ENCODE measurements at regions not wholly inside any gene's neighbourhood (a gene's known extent, or its start where the extent isn't known, plus 50 kb on each side); places are given as distances from the start of the nearest gene placed in this dataset.

- TF ChIP-seq RAD21 (IDR thresholded peaks at IDR 0.05; ENCODE audit: low read depth) (no peak), CREB1 (IDR thresholded peaks at IDR 0.05; ENCODE audit: low read depth) (no peak), ZBTB7A (IDR thresholded peaks at IDR 0.05; ENCODE audit: low read depth) (no peak), TAF1 (IDR thresholded peaks at IDR 0.05; ENCODE audit: low read depth) (no peak)
Measured at GRCh38 chr10:22851865-22852239, 76.0 kb upstream of the ARMC3 start.
